H1 (cell line): ENCODE measurements at regions not wholly inside any gene's neighbourhood (a gene's known extent, or its start where the extent isn't known, plus 50 kb on each side); places are given as distances from the start of the nearest gene placed in this dataset.

Experiments
- GABPA ChIP-seq: IDR thresholded peaks from 2 replicates; pipeline ENCODE4 v1.6.1; 2011; ENCODE audit warnings: mild to moderate bottlenecking, low read length, moderate library complexity, borderline replicate concordance; ENCODE audit not compliant: insufficient read depth
- GTF2F1 ChIP-seq: IDR thresholded peaks from 2 replicates; pipeline ENCODE4 v1.6.1; 2012; ENCODE audit warnings: low read depth, low read length, improper control_type of control experiment, borderline replicate concordance
- JUN ChIP-seq: IDR thresholded peaks from 2 replicates; pipeline ENCODE4 v1.6.1; 2011; ENCODE audit warnings: low read depth, mild to moderate bottlenecking, improper control_type of control experiment, low read length
- RFX5 ChIP-seq: IDR thresholded peaks from 2 replicates; pipeline ENCODE4 v1.6.1; 2011; ENCODE audit warnings: low read depth, low read length, improper control_type of control experiment, borderline replicate concordance
- SIRT6 ChIP-seq: IDR thresholded peaks from one replicate; pipeline ENCODE4 v1.7.1; 2012; ENCODE audit warnings: low read length, inconsistent platforms
- SIX5 ChIP-seq: IDR thresholded peaks from 2 replicates; pipeline ENCODE4 v1.6.1; 2011; ENCODE audit warnings: mild to moderate bottlenecking, low read depth, low read length
- TF ChIP-seq, protein P1 (sequence below): IDR thresholded peaks from 2 replicates; pipeline ENCODE4 v1.6.1; 2011; ENCODE audit warnings: low read depth, mild to moderate bottlenecking, low read length; ENCODE audit not compliant: insufficient read depth

DNA sequence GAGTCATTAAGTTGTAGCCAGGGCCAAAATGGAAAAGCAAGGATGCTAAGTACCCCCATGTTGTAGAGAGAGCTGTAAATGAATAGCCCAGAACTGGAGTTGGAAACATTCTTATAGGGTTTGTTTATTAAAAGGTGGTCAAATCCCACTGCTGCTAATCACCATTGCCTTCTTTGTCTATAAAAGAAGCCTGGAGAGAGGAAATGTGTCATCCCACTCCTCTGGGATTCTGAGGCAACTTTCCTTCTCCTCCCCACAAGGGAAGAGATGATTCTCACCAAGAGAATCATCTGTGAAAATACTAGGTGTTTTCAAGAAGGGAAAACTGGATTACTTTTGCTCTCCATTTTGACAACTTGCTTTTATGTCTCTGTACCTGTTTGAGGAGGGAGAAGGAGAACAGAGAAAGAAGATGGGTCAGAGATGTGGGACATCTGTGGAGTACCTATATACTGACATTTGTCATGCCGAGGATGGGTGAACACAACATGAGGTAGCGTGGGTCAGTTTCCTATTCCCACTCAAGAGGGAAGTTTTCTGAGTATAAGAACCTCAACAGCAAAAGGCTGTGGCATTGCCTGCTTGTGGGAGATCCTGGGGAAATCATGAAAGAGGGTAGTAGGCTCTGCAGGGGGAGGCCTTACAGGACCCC is 262.2 kb downstream of the KIF20B start (continued):
- no peak for TF ChIP-seq SIRT6
- no peak for TF ChIP-seq GTF2F1
- no peak for TF ChIP-seq GABPA
- TF ChIP-seq, protein P1, sequence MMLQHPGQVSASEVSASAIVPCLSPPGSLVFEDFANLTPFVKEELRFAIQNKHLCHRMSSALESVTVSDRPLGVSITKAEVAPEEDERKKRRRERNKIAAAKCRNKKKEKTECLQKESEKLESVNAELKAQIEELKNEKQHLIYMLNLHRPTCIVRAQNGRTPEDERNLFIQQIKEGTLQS, result no peak
- no peak for TF ChIP-seq SIX5
- no peak for TF ChIP-seq RFX5
- TF ChIP-seq JUN, result no peak
- TF ChIP-seq, all 59 proteins: peak for 0
